Endothelial cell of umbilical vein (primary cell): ENCODE measurements at regions not wholly inside any gene's neighbourhood (a gene's known extent, or its start where the extent isn't known, plus 50 kb on each side); places are given as distances from the start of the nearest gene placed in this dataset.

Experiments
- BruUV-seq: library from RNA; stranded (reverse); fragments of 400-500 nt; replicated peaks from 2 replicates; lab custom pipeline; 2021; lab: Mats Ljungman, UMichigan
- CTCF ChIA-PET: fragments of 300-600, 350-600 bp; sonication (Branson Sonifier 250); formaldehyde crosslinking; loops from one replicate; lab custom pipeline; 2021; ENCODE audit warnings: antibody characterized with exemption, inconsistent platforms; lab: Charles Lee
- POLR2A ChIA-PET: fragments of 300-600, 350-600 bp; sonication (Branson Sonifier 250); formaldehyde crosslinking; loops from one replicate; lab custom pipeline; 2021; ENCODE audit warnings: antibody characterized with exemption, inconsistent platforms; lab: Charles Lee
- DNase-seq: peaks from one replicate; pipeline ENCODE4 v3.0.0-alpha.2; 2011; ENCODE audit warnings: low read depth, low spot score
- FAIRE-seq: peaks from 2 replicates; lab custom pipeline; 2011; peaks lifted over from hg19 to GRCh38; lab: Jason Lieb, UNC
- H2AFZ ChIP-seq: 2 replicates; pipeline ENCODE4 v1.6.0; 2012; ENCODE audit warnings: low read depth, low read length, control low read depth, inconsistent platforms
- H3K27ac ChIP-seq: 2 replicates; pipeline ENCODE4 v1.5.1; 2011; ENCODE audit warnings: low read depth, mild to moderate bottlenecking, control low read depth, low read length, moderate library complexity; ENCODE audit not compliant: insufficient read depth
- H3K27me3 ChIP-seq, 2 experiments: 2 replicates each; pipeline versions ENCODE4 v1.6.0 to v1.6.1; 2011; ENCODE audit warnings: low read length in 2 of 2, mixed read lengths in 1 of 2; ENCODE audit not compliant: control insufficient read depth in 2 of 2, insufficient read depth in 2 of 2
- H3K36me3 ChIP-seq, 2 experiments: 2 replicates in 1 of 2; 3 replicates in 1 of 2; pipeline ENCODE4 v1.5.1; 2011; ENCODE audit warnings: low read length in 2 of 2, mild to moderate bottlenecking in 1 of 2, moderate library complexity in 1 of 2; ENCODE audit not compliant: control insufficient read depth in 2 of 2, insufficient read depth in 2 of 2; ENCODE audit errors: extremely low read depth in 1 of 2
- H3K4me1 ChIP-seq: 3 replicates; pipeline ENCODE4 v1.5.1; 2011; ENCODE audit warnings: mild to moderate bottlenecking, low read length; ENCODE audit not compliant: control insufficient read depth, insufficient read depth; ENCODE audit errors: extremely low read depth
- H3K4me2 ChIP-seq: 2 replicates; pipeline ENCODE4 v1.6.1; 2011; ENCODE audit warnings: low read length, control low read depth, mixed read lengths; ENCODE audit not compliant: insufficient read depth
- H3K4me3 ChIP-seq, 3 experiments: fragments of 200-600 bp in 1 of 3; sonication (generic), shearing (Covaris generic) in 1 of 3; replicated peaks in 1 of 3; 2 replicates each; pipeline ENCODE4 v1.5.1; 2011 to 2016; ENCODE audit warnings: control low read depth in 3 of 3, low read length in 3 of 3, mild to moderate bottlenecking in 2 of 3, inconsistent platforms in 1 of 3, low read depth in 1 of 3, moderate library complexity in 1 of 3; ENCODE audit not compliant: insufficient read depth in 1 of 3
- H3K79me2 ChIP-seq: 2 replicates; pipeline ENCODE4 v1.6.0; 2012; ENCODE audit warnings: low read length, inconsistent platforms; ENCODE audit not compliant: control insufficient read depth, insufficient read depth
- H3K9ac ChIP-seq: replicated peaks from 2 replicates; pipeline ENCODE3; 2011; ENCODE audit warnings: low read length, control low read depth; ENCODE audit not compliant: insufficient read depth; ENCODE audit errors: extremely low read depth
- H3K9me1 ChIP-seq: replicated peaks from 3 replicates; pipeline ENCODE4 v1.6.0; 2011; ENCODE audit warnings: mild to moderate bottlenecking, low read length; ENCODE audit not compliant: control insufficient read depth, insufficient read depth; ENCODE audit errors: extremely low read depth
- H3K9me3 ChIP-seq: replicated peaks from 2 replicates; pipeline ENCODE4 v1.5.1; 2012; ENCODE audit warnings: low read length, inconsistent platforms; ENCODE audit not compliant: control insufficient read depth, insufficient read depth
- H4K20me1 ChIP-seq: replicated peaks from 2 replicates; pipeline ENCODE3; 2011; ENCODE audit warnings: mild to moderate bottlenecking, low read length; ENCODE audit not compliant: control insufficient read depth, insufficient read depth; ENCODE audit errors: extremely low read depth
- CTCF ChIP-seq, 2 donors: IDR thresholded peaks; 1 replicate in 1 of 2; 2 replicates in 1 of 2; pipeline ENCODE4 v1.5.1; 2011; ENCODE audit warnings: low read length in 2 of 2, mild to moderate bottlenecking in 2 of 2, moderate library complexity in 2 of 2, control low read depth in 1 of 2, inconsistent platforms in 1 of 2, low read depth in 1 of 2; ENCODE audit not compliant: insufficient read depth in 1 of 2; ENCODE audit errors: extremely low read depth in 1 of 2
- EZH2 ChIP-seq: IDR thresholded peaks from 2 replicates; pipeline ENCODE4 v1.6.1; 2012; ENCODE audit warnings: borderline replicate concordance, low read depth, mild to moderate bottlenecking, moderate library complexity, low read length, inconsistent platforms; ENCODE audit not compliant: severe bottlenecking
- FOS ChIP-seq: IDR thresholded peaks from 2 replicates; pipeline ENCODE4 v1.6.1; 2011; ENCODE audit warnings: mild to moderate bottlenecking, low read length, moderate library complexity, borderline replicate concordance; ENCODE audit not compliant: insufficient read depth
- GATA2 ChIP-seq: IDR thresholded peaks from 2 replicates; pipeline ENCODE4 v1.7.0; 2011; ENCODE audit warnings: low read depth, mild to moderate bottlenecking, moderate library complexity, mixed read lengths, low read length; ENCODE audit not compliant: insufficient read length, insufficient read depth
- JUN ChIP-seq: IDR thresholded peaks from 2 replicates; pipeline ENCODE4 v1.6.1; 2011; ENCODE audit warnings: borderline replicate concordance, low read depth; ENCODE audit not compliant: insufficient read length, insufficient read depth
- MAX ChIP-seq: IDR thresholded peaks from 2 replicates; pipeline ENCODE4 v1.6.1; 2011; ENCODE audit not compliant: insufficient read depth, insufficient read length
- MYC ChIP-seq: IDR thresholded peaks from one replicate; pipeline ENCODE4 v1.6.1; 2011; ENCODE audit warnings: mild to moderate bottlenecking, low read depth, low read length
- POLR2A ChIP-seq: IDR thresholded peaks from 2 replicates; pipeline ENCODE4 v1.6.1; 2012; ENCODE audit warnings: low read depth, mild to moderate bottlenecking, control low read depth, low read length
- POLR2AphosphoS5 ChIP-seq: IDR thresholded peaks from 2 replicates; pipeline ENCODE4 v1.6.1; 2012; ENCODE audit warnings: low read depth, mild to moderate bottlenecking, control low read depth, low read length, moderate library complexity; ENCODE audit not compliant: insufficient read depth
- dilution Hi-C: fragments of 300-500 bp; cut with MboI; formaldehyde crosslinking; loops from one replicate; pipeline ENCODE4 v1.15.0; 2019; ENCODE audit warnings: low sequenced_read_pairs; ENCODE audit not compliant: extremely low pct_ligation_motif_present
- intact Hi-C: fragments of 100-400 bp; cut with micrococcal nuclease; formaldehyde crosslinking; loops from one replicate; pipeline ENCODE4 v1.10.0; 2022

GRCh38 chr11:70848243-70848750, 404.1 kb downstream of the SHANK2 start:
- Histone ChIP-seq H4K20me1 (no peaks in the 10 kb centered on the region), H2AFZ (no peak overlapping the region), H3K27me3 (no peaks in the 10 kb centered on the region), H3K27ac (no peak overlapping the region), H3K4me1 (no peaks in the 10 kb centered on the region), H3K79me2 (no peaks in the 10 kb centered on the region), H3K4me2 (no peak overlapping the region), H3K9me3 (no peaks in the 10 kb centered on the region), H3K4me3 (no peak overlapping the region), H3K9ac (no peak overlapping the region), H3K9me1 (no peaks in the 10 kb centered on the region), H3K36me3 (no peaks in the 10 kb centered on the region)
- DNase-seq (no peak), FAIRE-seq (no peak)
- POLR2A ChIA-PET = no interaction called here
- intact Hi-C loops = no loop called here
- no TSS peak for BruUV-seq
- TF ChIP-seq EZH2 (no peak), GATA2 (no peak), MYC (no peak), CTCF (IDR thresholded peaks at IDR 0.05; ENCODE audit: extremely low read depth in 1 of 2, insufficient read depth in 1 of 2, low read depth in 1 of 2, low read length in 2 of 2) (no peak), JUN (no peak), MAX (no peak), POLR2A (no peak), FOS (no peak), POLR2AphosphoS5 (no peak)
- dilution Hi-C loops = no loop called here
- CTCF ChIA-PET = no interaction called here
